HG03558 (cell line): ENCODE measurements at regions not wholly inside any gene's neighbourhood (a gene's known extent, or its start where the extent isn't known, plus 50 kb on each side); places are given as distances from the start of the nearest gene placed in this dataset.
"Not testable (repeated sequence)": the region's sequence is repeated elsewhere in the genome, so short reads cannot be mapped to it uniquely, and the experiment has no call there.

Experiments
- ATAC-seq: cut with Tn5 transposase; IDR thresholded peaks from one replicate; pipeline ENCODE4 v1.9.1; 2021; ENCODE audit warnings: moderate number of reproducible peaks; ENCODE audit not compliant: unreplicated experiment; ENCODE audit errors: extremely low read depth

GRCh38 chr2:90028381-90029079 is 1337.1 kb downstream of the RPIA start:
- ATAC-seq, result not testable (repeated sequence)

- ATAC-seq, result not testable (repeated sequence)
Observed at GRCh38 chr2:90029080-90029428, 1337.6 kb downstream of the RPIA start.

- not testable (repeated sequence) for ATAC-seq
Observed at GRCh38 chr2:90032269-90032668, 1340.8 kb downstream of the RPIA start.

- not testable (repeated sequence) for ATAC-seq
Observed at GRCh38 chr2:90036335-90036734, 1344.9 kb downstream of the RPIA start.

- ATAC-seq, result not testable (repeated sequence)
Observed at GRCh38 chr2:90039093-90039492, 1347.6 kb downstream of the RPIA start.

- ATAC-seq, result not testable (repeated sequence)
Observed at GRCh38 chr2:90047776-90048175, 1356.3 kb downstream of the RPIA start.

- not testable (repeated sequence) for ATAC-seq
Observed at GRCh38 chr2:90052113-90052631, 1360.7 kb downstream of the RPIA start.

GRCh38 chr2:90069290-90069894 is 1377.9 kb downstream of the RPIA start:
- ATAC-seq, result peak; percentile 61

GRCh38 chr2:90076311-90076710 is 1384.8 kb downstream of the RPIA start:
- ATAC-seq, result no peak

GRCh38 chr2:90077948-90078347 is 1386.5 kb downstream of the RPIA start:
- no peak for ATAC-seq

GRCh38 chr2:90079374-90079773 is 1387.9 kb downstream of the RPIA start:
- no peak for ATAC-seq

GRCh38 chr2:90087792-90088191 is 1396.3 kb downstream of the RPIA start:
- not testable (repeated sequence) for ATAC-seq

- not testable (repeated sequence) for ATAC-seq
Observed at GRCh38 chr2:90093571-90094270, 1402.2 kb downstream of the RPIA start.

GRCh38 chr2:90097617-90098016 is 1406.1 kb downstream of the RPIA start:
- not testable (repeated sequence) for ATAC-seq

- not testable (repeated sequence) for ATAC-seq
Observed at GRCh38 chr2:90105142-90105541, 1413.7 kb downstream of the RPIA start.

GRCh38 chr2:90123409-90123808 is 1431.9 kb downstream of the RPIA start:
- not testable (repeated sequence) for ATAC-seq

GRCh38 chr2:90139046-90139445 is 1447.6 kb downstream of the RPIA start:
- ATAC-seq, result not testable (repeated sequence)

GRCh38 chr2:90141558-90141957 is 1450.1 kb downstream of the RPIA start:
- not testable (repeated sequence) for ATAC-seq

- not testable (repeated sequence) for ATAC-seq
Observed at GRCh38 chr2:90151805-90152204, 1460.3 kb downstream of the RPIA start.

- ATAC-seq, result not testable (repeated sequence)
Observed at GRCh38 chr2:90170978-90171377, 1479.5 kb downstream of the RPIA start.

- ATAC-seq, result not testable (repeated sequence)
Observed at GRCh38 chr2:90173081-90173480, 1481.6 kb downstream of the RPIA start.
